ENCODE measurements at regions not wholly inside any gene's neighbourhood (a gene's known extent, or its start where the extent isn't known, plus 50 kb on each side); places are given as distances from the start of the nearest gene placed in this dataset.

DNA sequence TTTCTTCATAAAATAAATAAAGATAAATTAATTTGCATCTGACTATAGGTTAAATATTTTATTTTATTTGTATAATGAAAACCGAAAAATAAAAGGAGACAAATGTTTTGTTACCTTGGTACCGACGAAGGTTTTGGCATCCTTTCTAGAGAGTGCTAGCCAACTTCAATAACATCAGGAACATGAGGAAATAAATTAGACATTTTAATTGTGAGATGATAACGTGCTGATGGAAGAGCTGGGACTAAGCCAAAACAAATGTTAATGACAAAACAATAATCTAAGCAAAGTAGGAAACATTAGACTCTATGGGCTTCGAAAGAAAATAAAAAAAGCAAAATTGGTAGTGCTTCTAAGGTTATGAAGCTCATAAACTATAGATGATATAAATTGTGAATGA, 201.0 kb downstream of the IRX2 start:
- H3K9me3 Mint-ChIP-seq, result peaks cover 41% of the 10 kb centered on the region
- peaks cover 3% of the 10 kb centered on the region for H3K36me3 Mint-ChIP-seq
- H3K4me1 Mint-ChIP-seq, result peaks cover 4% of the 10 kb centered on the region
- no peak overlapping the region for H3K27ac Mint-ChIP-seq
- TF ChIP-seq, protein P1, sequence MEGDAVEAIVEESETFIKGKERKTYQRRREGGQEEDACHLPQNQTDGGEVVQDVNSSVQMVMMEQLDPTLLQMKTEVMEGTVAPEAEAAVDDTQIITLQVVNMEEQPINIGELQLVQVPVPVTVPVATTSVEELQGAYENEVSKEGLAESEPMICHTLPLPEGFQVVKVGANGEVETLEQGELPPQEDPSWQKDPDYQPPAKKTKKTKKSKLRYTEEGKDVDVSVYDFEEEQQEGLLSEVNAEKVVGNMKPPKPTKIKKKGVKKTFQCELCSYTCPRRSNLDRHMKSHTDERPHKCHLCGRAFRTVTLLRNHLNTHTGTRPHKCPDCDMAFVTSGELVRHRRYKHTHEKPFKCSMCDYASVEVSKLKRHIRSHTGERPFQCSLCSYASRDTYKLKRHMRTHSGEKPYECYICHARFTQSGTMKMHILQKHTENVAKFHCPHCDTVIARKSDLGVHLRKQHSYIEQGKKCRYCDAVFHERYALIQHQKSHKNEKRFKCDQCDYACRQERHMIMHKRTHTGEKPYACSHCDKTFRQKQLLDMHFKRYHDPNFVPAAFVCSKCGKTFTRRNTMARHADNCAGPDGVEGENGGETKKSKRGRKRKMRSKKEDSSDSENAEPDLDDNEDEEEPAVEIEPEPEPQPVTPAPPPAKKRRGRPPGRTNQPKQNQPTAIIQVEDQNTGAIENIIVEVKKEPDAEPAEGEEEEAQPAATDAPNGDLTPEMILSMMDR (IDR thresholded peaks at IDR 0.05; ENCODE audit: unreplicated experiment), result no peak
- no peak for DNase-seq (ENCODE audit: low spot score in 2 of 2, unreplicated experiment in 2 of 2)
- no peak overlapping the region for H3K4me3 Mint-ChIP-seq
- H3K27me3 Mint-ChIP-seq (ENCODE audit: low read depth), result peaks cover 11% of the 10 kb centered on the region

DNA sequence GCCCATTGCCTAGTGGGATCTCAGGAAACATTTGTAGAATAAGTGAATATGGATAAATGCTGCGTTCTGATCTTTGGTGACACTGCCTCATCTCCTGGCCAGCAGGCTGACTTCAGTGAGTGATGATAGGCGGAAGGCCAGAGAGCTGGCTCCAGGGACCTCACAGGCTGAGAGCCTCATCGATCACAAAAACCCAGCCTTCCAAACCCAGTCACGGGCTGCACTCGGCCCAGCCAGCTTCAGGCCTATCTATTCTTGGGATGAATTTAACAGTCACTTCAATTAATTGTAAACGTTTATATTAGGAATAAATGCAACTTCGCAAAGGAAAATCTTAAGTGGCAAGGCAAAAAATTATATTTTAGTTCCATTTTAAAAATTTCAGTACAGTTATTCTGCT, 201.6 kb downstream of the IRX2 start:
- TF ChIP-seq, protein P1 (IDR thresholded peaks at IDR 0.05; ENCODE audit: unreplicated experiment), result no peak
- peaks cover 3% of the 10 kb centered on the region for H3K36me3 Mint-ChIP-seq
- DNase-seq (ENCODE audit: low spot score in 2 of 2, unreplicated experiment in 2 of 2), result no peak
- no peak overlapping the region for H3K4me3 Mint-ChIP-seq
- H3K27ac Mint-ChIP-seq, result no peak overlapping the region
- peaks cover 12% of the 10 kb centered on the region for H3K27me3 Mint-ChIP-seq (ENCODE audit: low read depth)
- peaks cover 35% of the 10 kb centered on the region for H3K9me3 Mint-ChIP-seq
- H3K4me1 Mint-ChIP-seq, result peaks cover 4% of the 10 kb centered on the region

DNA sequence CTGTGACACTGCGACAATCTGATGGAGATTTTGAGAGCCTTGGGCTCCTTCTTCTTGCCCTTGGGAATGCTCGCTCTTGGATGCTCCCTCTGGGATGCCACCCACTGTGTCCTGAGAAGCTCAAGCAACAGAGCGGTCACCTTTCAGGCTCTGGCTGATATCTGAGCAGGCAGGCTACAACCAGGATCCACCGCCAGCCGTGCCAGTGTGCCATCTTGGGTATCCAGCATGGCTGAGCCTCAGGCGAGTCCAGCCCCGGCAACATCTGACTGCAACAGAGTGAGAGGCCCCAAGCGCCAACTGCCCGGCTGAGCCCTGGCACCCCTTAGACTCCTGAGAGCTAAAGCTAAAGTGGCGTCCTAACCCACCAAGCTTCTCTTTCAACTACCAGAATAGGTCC, 202.1 kb downstream of the IRX2 start:
- Mint-ChIP-seq H3K27me3 (ENCODE audit: low read depth) (peaks cover 12% of the 10 kb centered on the region), H3K9me3 (peaks cover 29% of the 10 kb centered on the region), H3K4me1 (peaks cover 4% of the 10 kb centered on the region), H3K36me3 (peaks cover 3% of the 10 kb centered on the region), H3K27ac (no peak overlapping the region), H3K4me3 (no peak overlapping the region)
- no peak for DNase-seq (ENCODE audit: low spot score in 2 of 2, unreplicated experiment in 2 of 2)
- TF ChIP-seq, protein P1 (IDR thresholded peaks at IDR 0.05; ENCODE audit: unreplicated experiment), result no peak

DNA sequence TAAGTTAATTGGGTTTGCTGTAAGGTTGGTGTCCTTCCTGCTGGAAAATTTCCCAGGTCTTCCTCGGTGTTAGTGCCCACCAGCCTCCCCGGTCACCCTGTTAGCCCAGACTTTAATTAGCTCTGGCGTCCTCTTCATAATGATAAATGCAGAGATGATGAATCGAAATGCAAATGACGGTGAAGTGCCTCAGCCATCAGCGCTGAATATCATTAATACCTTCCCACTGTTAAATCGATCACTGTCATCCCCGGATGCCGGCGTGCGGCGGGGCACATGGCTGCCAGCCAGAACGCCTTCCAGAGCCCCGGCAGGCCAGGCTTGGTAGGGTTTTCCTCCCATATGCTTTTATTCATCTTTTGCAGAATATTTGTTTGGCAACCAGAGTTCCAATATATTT, 204.5 kb downstream of the IRX2 start:
- TF ChIP-seq, protein P1 (IDR thresholded peaks at IDR 0.05; ENCODE audit: unreplicated experiment), result no peak
- no peak for DNase-seq (ENCODE audit: low spot score in 2 of 2, unreplicated experiment in 2 of 2)
- H3K4me1 Mint-ChIP-seq, result peaks cover 4% of the 10 kb centered on the region

DNA sequence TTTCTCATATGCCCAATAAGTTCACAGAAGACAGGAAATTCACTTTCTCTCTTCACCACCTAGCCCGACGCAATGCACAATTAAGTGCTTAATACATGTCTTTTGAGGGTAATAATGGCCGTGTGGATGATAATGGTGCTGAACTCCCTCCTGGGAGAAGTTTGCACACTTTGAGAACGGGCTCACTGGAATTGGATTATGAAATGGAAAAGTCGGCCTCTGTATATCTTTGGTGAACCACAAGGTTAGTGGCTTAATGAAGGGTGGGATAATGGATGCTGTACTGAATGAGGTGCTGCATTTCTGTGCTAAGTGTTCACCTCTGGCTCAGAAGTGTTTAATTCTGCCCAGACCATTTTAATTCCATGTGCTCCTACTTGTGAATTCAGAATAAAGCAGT, 207.5 kb downstream of the IRX2 start:
- peaks cover 8% of the 10 kb centered on the region for H3K9me3 Mint-ChIP-seq

More for the DNA sequence above, 204.5 kb downstream of the IRX2 start:
- Mint-ChIP-seq H3K9me3 (peaks cover 9% of the 10 kb centered on the region), H3K36me3 (no peaks in the 10 kb centered on the region), H3K27ac (no peak overlapping the region), H3K27me3 (ENCODE audit: low read depth) (peaks cover 15% of the 10 kb centered on the region), H3K4me3 (no peak overlapping the region)

More for the DNA sequence above, 207.5 kb downstream of the IRX2 start:
- H3K4me1 Mint-ChIP-seq, result peaks cover 4% of the 10 kb centered on the region
- DNase-seq (ENCODE audit: low spot score in 2 of 2, unreplicated experiment in 2 of 2), result no peak
- no peak overlapping the region for H3K4me3 Mint-ChIP-seq
- no peaks in the 10 kb centered on the region for H3K36me3 Mint-ChIP-seq
- TF ChIP-seq, protein P1 (IDR thresholded peaks at IDR 0.05; ENCODE audit: unreplicated experiment), result no peak
- no peak overlapping the region for H3K27ac Mint-ChIP-seq
- peaks cover 20% of the 10 kb centered on the region for H3K27me3 Mint-ChIP-seq (ENCODE audit: low read depth)
